ACHN (cell line): ENCODE measurements at regions not wholly inside any gene's neighbourhood (a gene's known extent, or its start where the extent isn't known, plus 50 kb on each side); places are given as distances from the start of the nearest gene placed in this dataset.

Experiments used
- DNase-seq: peaks from one replicate; pipeline ENCODE4 v3.0.0-alpha.2; 2015
- in situ Hi-C: cut with HindIII; loops from 2 replicates; pipeline ENCODE4 v1.10.0; 2017; ENCODE audit warnings: low sequenced_read_pairs, low pct_ligation_motif_present, low pct_unique_long_range_greater_than_20kb

DNA sequence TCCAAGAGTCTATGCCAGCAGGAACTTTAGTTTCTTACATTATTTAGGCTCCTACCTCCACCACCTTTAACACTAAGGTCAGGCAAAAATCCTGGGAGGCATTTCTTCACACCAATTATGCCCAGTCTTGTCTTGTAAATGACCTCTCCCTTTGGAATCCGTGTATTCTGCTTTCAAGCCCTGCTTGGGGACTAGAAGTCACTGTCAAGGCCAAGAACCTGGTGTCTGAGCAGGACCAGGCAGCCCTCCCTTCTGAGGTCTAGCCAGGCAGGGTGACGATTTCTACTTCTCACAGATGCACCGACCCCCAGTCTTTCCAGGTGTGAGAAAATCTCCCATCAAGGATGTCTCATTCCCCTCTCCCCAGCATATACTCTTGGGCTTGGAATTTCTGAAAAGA lies 82.7 kb upstream of the C1QTNF7 start:
- in situ Hi-C loops: no loop called here
- no peak for DNase-seq

GRCh38 chr4:15348236-15348635 lies 79.6 kb upstream of the C1QTNF7 start:
- in situ Hi-C loops: no loop called here
- no peak for DNase-seq

DNA sequence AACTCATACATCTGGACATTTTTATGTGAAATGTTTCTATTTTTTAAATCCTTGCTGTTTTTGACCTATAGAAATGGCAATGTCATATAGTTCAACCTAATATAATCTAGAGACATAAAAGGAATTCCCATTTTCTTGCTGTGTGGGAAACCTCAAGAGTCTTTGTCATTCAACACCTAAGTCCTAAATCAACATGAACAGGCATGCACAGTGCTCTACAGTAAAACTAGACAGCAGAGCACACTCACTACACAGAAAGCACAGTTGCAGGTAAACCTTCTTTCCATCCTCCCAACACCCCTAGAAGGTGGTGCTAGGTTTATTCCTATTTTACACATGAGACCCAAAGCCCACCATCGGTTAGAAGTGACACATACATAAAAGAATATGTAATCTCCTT lies 79.1 kb upstream of the C1QTNF7 start:
- in situ Hi-C loops: no loop called here
- no peak for DNase-seq

DNA sequence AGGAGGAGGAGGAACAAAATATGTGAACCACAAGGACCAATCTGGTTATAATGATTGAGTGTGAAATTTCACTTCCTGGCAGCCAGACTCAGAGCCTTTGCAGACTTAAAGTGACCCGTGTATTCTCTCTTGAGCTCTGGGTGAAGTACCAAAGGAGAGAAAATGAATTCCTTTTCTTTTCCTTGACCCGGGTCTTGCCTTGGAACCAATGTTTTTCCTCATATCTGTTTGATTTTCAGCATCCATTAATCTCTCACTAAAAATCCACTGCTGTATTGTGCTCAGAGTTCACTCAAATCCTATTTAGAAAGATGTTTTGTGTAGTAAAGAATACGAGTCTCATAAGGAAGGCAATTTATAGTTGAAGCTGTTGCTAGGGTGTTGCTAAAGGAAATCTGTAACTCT lies 78.3 kb upstream of the C1QTNF7 start:
- no peak for DNase-seq
- in situ Hi-C loops: no loop called here

- in situ Hi-C loops: no loop called here
Measured at GRCh38 chr4:15349965-15350364, 77.9 kb upstream of the C1QTNF7 start.

GRCh38 chr4:15352524-15352923 lies 75.3 kb upstream of the C1QTNF7 start:
- no peak for DNase-seq
- in situ Hi-C loops: no loop called here

More at GRCh38 chr4:15349965-15350364, 77.9 kb upstream of the C1QTNF7 start:
- DNase-seq: no peak

GRCh38 chr4:15353207-15353606 lies 74.6 kb upstream of the C1QTNF7 start:
- no peak for DNase-seq
- in situ Hi-C loops: no loop called here

- in situ Hi-C loops: no loop called here
- DNase-seq: no peak
Measured at GRCh38 chr4:15354371-15355297, 73.2 kb upstream of the C1QTNF7 start.

DNA sequence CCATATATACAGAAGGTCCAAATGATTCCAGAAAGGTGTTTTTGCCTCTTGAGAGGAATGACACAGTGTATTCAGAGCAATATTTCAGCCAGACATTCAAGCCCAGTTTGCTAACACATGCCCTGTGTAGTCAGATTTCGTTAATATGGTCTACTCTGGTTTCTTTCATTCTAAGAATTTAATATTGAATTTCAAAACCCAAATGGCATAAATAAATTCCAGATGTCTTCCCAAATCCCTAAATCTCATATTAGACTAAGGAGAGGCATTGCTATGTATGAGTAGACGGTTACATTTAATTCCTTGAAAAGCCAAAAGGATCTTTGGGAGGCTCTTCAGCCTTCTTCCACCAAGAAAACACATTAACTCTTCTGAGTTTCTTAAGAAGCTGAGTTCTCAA lies 66.3 kb upstream of the C1QTNF7 start:
- in situ Hi-C loops: no loop called here
- no peak for DNase-seq

DNA sequence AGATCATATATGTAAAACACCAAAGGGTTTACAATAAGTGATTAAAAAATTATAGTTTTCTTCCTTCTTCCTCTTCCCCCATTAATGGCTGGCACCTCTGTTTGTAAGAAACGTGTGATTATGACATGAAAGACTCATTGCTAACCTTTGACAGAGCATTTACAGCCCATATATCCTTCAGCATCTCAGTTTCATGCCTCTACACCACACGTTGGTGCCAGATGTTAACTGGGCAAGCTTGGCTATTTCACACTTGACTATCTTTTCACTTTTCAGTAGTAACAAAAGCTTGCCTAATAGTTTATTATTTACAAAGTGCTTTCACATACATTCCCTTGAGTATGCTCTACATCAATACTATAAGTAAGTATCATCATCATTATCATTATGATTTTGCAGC lies 65.3 kb upstream of the C1QTNF7 start:
- in situ Hi-C loops: no loop called here
- DNase-seq: no peak

- in situ Hi-C loops: no loop called here
- DNase-seq: no peak
Measured at GRCh38 chr4:15364183-15364582, 63.6 kb upstream of the C1QTNF7 start.

DNA sequence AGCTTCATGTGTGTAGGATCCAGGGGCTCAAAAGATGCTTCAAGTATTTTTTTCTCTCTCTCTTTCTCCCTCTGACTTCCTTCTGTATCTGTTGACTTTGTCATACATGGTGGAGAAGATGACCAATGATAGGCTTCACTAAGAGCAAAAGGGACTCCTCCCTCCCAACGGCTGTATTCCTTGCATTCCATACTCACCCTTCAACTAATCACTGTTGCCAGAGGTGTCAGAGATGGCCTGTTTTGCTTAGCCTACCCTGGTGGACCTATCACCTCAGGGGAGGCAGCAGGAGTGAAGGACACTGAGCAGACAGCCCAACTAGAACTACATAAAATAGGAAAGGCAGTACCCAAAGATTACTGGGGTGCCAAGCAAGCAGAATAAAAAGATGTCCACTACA lies 62.2 kb upstream of the C1QTNF7 start:
- DNase-seq: no peak
- in situ Hi-C loops: no loop called here

DNA sequence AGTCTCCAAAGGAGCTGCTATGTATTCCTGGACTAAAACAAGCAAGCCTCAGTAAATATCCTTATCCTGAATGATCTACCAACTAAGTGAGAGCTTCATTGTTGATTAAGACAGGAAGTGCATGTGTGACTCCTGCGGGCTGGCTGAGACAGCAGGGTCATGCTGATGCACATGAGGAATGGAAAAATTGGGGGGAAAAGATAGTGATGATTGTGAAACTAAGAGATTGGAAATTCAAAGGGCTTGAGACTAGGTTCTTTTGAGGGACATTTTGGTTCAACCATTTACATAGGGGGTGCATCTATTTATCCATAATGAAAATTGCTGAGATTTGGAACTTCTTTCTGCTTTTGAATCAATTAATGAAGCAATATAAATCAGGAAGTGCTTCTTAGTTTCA lies 61.1 kb upstream of the C1QTNF7 start:
- in situ Hi-C loops: no loop called here
- no peak for DNase-seq

DNA sequence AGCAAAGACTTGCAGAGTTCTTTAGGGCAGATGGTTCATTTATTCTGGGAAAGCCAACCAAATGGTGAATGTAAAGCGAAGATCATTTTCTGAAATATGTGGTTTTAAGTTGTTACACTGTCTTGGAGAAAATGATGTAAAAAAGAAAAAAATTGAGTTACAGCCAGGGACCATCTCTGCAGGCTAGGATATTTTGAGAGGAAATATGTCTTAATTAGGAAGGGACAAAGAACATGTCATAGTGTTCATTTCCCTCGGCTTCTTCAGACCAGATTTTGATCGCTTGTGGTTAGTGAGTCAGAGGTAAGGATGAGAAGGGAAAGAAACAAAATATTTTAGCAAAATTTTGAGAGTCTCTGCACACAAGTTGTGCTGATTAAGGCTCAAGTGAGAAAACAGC lies 59.0 kb upstream of the C1QTNF7 start:
- DNase-seq: no peak
- in situ Hi-C loops: no loop called here

DNA sequence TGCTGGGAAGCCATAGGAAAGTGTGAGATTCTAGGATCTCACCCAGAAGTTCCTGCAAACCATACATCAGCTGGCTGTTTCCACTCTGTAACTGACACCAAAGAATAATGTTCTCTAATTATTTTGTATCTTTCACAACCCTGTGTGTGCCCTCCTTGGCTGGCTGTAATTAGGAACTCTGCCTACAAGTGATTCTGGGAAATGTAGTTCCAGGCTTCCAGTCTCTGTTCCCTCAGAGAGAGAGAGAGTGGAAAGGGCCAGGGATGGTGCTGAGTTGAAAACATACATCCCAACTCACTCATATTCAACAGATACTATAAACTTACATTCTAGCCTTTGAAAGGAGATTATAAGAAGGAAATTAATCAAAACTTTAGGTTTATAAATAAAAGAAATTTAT lies 57.5 kb upstream of the C1QTNF7 start:
- no peak for DNase-seq
- in situ Hi-C loops: no loop called here

GRCh38 chr4:15373363-15373762 lies 54.5 kb upstream of the C1QTNF7 start:
- DNase-seq: no peak
- in situ Hi-C loops: no loop called here

DNA sequence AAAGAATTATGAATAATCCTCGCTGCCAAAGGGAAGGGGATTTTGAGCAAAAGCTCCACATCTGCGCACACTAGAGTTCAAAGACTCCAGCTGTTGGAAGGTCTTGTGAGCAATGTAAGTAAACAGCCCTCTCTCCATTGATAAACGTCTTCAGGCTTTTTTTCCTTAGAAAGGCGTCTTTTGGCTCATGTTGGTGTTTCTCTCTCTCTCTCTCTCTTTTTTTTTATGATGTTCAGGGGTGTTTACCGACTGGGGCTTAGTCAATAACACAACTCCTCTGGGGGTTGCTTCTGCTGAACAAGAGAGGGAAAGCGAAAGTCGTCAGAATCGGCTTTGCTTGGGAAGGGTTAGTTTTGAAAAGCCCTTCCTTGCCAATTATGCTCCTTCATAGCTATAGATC lies 53.2 kb upstream of the C1QTNF7 start:
- no peak for DNase-seq
- in situ Hi-C loops: no loop called here

- no peak for DNase-seq
- in situ Hi-C loops: no loop called here
Measured at GRCh38 chr4:15375667-15376066, 52.2 kb upstream of the C1QTNF7 start.

DNA sequence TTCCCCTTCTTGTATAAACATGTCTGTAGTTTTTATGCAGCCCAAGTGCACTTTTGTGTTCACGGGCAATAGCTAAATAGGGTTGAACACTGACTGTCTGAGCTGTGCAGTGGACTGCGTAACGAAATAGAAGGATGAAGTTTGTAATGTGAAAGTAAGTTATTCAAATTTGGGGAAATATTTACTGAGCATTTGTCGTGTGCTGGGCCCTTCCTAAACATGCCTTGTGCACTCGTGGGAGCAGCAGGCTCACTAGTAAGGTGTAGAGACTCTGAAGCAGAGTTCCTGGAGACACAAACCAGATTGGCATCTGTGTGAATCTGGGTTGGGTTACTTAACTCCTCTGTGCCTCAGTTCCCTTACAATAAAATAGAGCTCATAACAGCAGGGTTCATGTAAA lies 51.7 kb upstream of the C1QTNF7 start:
- in situ Hi-C loops: no loop called here
- DNase-seq: no peak

GRCh38 chr4:15376594-15376993 lies 51.2 kb upstream of the C1QTNF7 start:
- in situ Hi-C loops: no loop called here
- no peak for DNase-seq
